Epithelial cell of proximal tubule (primary cell): ENCODE measurements at regions not wholly inside any gene's neighbourhood (a gene's known extent, or its start where the extent isn't known, plus 50 kb on each side); places are given as distances from the start of the nearest gene placed in this dataset.
A peak's percentile ranks its signal among the peaks of the same experiment; 100 is the strongest.

ENCODE experiments used
- DNase-seq: peaks from one replicate; pipeline ENCODE4 v3.0.0-alpha.2; 2011; ENCODE audit warnings: low read depth
- H3K4me3 ChIP-seq: 2 replicates; pipeline ENCODE4 v1.5.1; 2011; ENCODE audit warnings: low read depth, mild to moderate bottlenecking, low read length
- CTCF ChIP-seq: conservative IDR thresholded peaks from 2 replicates; pipeline ENCODE4 v1.5.1; 2012; ENCODE audit warnings: low read depth, mild to moderate bottlenecking, low read length

- TF ChIP-seq CTCF = no peak
- DNase-seq = no peak
- H3K4me3 ChIP-seq = no peak overlapping the region
Observed at GRCh38 chr9:96082516-96083232, 207.2 kb downstream of the ERCC6L2 start.

GRCh38 chr9:96080364-96080763 is 204.9 kb downstream of the ERCC6L2 start:
- no peak for TF ChIP-seq CTCF
- peak; percentile 76 for DNase-seq
- no peak overlapping the region for H3K4me3 ChIP-seq

GRCh38 chr9:96079779-96080178 is 204.3 kb downstream of the ERCC6L2 start:
- no peak for TF ChIP-seq CTCF
- DNase-seq = no peak
- no peak overlapping the region for H3K4me3 ChIP-seq

- DNase-seq = no peak
- H3K4me3 ChIP-seq = no peak overlapping the region
- TF ChIP-seq CTCF = no peak
Observed at GRCh38 chr9:96078897-96079490, 203.5 kb downstream of the ERCC6L2 start.

- no peak for TF ChIP-seq CTCF
- H3K4me3 ChIP-seq = no peak overlapping the region
- DNase-seq = no peak
Observed at GRCh38 chr9:96075757-96076156, 200.3 kb downstream of the ERCC6L2 start.

GRCh38 chr9:96075111-96075510 is 199.6 kb downstream of the ERCC6L2 start:
- DNase-seq = no peak
- TF ChIP-seq CTCF = no peak
- no peak overlapping the region for H3K4me3 ChIP-seq
